Erythroblast (primary cell): ENCODE measurements at regions not wholly inside any gene's neighbourhood (a gene's known extent, or its start where the extent isn't known, plus 50 kb on each side); places are given as distances from the start of the nearest gene placed in this dataset.

Source experiments
- GATA1 ChIP-seq: IDR thresholded peaks from 2 replicates; pipeline ENCODE4 v1.6.1; 2011; ENCODE audit warnings: low read depth, mild to moderate bottlenecking, control low read depth, low read length, moderate library complexity
- POLR2A ChIP-seq: IDR thresholded peaks from 2 replicates; pipeline ENCODE4 v1.6.1; 2011; ENCODE audit warnings: mild to moderate bottlenecking, low read length

DNA sequence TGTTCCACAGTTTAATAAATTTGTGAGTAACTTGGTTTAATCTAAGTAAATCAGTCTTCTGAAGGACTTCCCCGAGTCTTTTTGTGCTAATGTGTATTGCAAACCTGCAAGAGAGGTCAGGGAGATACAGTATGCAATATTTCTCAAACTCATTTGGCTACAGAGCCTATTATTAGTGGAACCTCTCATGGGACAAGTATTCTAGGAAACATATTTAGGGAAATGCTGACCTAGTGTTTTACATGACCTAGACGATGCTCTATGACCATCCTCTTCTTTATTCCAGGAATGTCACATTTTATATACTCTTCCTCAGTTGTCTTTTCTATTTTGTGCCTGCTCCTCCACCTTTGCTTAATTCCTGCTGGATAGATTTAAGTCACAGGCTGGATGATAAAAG, 327.8 kb upstream of the TBC1D5 start:
- TF ChIP-seq POLR2A (no peak), GATA1 (no peak)
